ENCODE measurements at regions not wholly inside any gene's neighbourhood (a gene's known extent, or its start where the extent isn't known, plus 50 kb on each side); places are given as distances from the start of the nearest gene placed in this dataset.

DNA sequence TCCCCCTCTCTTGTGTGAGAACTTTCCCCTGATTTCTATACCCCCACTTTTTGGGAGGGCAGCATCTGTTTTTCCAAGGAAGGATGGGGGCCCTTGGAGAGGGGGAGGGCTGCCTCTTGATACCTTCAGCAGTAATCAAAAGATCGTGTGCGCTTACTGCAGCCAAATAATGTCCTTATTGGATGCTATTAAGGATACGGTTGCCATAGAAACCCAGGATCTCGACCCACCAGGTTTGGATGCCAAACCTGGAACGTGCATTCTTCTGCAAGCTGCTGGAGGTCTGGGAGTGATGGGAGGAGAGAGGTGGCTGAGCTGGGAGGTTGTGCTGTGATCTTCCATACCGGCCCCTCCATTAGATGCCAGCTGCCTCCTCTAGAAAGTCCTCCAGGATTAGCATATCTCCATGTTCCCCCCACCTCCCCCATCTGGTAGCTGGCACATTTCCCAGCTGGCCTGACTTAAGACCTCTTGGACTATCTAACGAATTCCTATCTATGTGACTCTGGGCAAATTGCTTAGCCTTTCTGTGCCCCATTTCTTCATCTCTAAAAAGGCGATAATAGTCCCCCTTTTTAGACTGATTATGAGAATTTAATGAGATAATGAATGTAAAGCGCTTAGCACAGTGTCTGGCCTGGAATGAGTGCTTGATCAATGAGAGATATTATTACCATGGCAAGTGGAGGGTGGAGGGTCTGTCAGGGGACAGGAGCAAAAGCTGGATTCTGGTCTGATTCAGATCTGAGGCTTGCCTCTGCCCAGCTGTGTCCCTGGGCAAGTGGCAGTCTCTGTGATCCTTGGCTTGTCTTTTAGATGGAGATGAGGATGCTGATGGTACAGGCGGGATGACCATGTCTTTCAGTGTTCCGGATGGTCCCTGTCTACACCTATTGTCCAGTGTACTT, 78.5 kb upstream of the PCBD1 start:
- DNase-seq (ENCODE audit: low read depth) = no peak

DNA sequence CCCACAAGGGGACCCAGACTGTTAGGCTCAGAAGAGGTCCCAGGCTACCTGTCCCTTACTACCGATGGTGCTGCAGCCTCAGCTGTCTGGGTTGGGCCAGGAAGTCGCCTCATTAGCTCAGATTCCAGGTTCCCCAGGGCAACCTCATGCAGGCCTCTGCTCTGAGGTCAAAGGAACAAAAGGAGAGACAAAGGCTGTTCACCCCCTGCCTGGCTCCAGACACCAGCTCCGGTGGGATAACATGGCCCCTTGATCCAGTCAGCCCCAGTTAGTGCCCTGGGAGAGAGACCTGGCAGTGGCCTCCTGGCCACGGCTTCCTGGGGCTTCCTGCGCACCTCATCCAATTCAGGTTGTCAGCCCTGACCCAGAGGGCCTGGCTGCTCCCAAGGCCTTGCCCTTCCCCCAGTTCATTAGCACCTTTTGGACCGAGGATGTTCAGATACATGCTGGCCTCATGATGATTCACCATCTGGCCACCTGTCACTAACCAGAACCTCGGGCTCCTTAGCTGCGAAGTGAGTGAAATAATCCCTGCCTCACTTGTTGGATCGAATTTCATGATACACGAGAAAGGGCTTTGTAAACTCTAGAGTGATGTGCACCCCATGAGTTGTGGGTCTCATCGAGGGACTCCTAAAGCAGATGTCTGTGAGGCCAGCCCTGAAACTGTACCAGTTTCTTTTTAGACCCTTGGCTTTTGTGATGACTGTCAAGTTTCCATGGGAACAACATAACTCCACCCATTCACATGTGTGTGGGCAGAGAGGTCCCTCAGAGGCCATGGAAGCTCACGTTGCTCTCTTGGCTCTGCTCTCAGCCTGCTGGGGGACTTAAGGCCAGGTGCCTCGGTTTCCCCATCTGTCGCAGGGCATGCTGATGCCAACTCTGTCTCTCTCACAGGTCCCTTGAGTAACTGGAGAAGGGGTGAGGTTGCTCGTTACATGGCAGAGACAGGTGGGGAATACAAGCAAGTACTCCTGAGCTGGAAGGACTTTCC, 79.5 kb upstream of the PCBD1 start:
- no peak for DNase-seq (ENCODE audit: low read depth)

GRCh38 chr10:70969188-70969587, 80.8 kb upstream of the PCBD1 start:
- DNase-seq (ENCODE audit: low read depth) = no peak

- DNase-seq (ENCODE audit: low read depth) = no peak
These were observed 82.5 kb upstream of the PCBD1 start for GRCh38 chr10:70970830-70971229.

DNA sequence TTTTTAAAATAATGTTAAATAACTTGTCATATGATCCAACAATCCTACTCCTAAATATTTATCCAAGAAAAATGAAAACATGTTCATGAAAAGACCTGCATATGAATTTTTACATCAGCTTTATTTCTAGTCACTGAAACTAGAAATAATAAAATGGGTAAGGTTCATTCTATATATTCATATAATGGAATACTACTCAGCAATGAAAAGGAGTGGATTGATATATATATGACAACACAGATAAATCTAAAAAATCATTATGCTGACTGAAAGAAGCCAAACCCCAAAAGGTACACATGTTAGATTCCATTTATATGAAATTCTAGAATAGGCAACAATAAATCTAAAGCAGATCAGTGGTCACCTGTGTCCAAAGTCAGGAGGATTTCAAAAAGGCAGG, 84.9 kb upstream of the PCBD1 start:
- no peak for DNase-seq (ENCODE audit: low read depth)

DNA sequence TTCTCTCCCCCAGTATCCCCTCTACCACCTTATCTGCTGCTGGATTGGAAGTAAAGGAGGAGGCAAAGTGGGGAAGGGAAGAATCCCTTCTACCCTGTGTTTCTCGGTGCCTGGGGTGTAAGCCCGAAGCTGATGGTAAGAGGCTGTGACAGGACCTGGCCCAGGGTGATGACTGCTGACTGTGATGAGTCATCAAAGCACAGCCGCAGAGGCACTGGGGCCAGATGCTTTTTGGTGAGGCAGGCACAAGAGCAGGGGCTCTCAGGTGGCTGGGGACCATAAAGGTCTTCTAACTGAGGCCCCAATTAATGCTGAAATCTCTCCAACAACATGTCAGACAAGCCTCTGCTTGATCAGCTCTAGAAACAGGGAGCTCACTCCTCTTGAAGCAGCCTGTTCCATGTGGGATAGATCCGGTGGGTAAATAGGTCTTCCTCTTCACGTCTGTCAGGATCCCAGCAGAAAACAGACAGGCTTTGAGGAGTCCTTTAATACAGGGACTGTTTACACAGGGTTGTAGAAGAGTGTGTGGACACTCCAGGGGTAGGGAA, 86.1 kb upstream of the PCBD1 start:
- no peak for DNase-seq (ENCODE audit: low read depth)

- no peak for DNase-seq (ENCODE audit: low read depth)
These were observed 86.6 kb upstream of the PCBD1 start for GRCh38 chr10:70974920-70975319.

GRCh38 chr10:70976063-70976695, 87.8 kb upstream of the PCBD1 start:
- DNase-seq (ENCODE audit: low read depth) = no peak

- DNase-seq (ENCODE audit: low read depth) = no peak
These were observed 89.3 kb upstream of the PCBD1 start for GRCh38 chr10:70977625-70978024.

GRCh38 chr10:70978181-70978580, 89.8 kb upstream of the PCBD1 start:
- DNase-seq (ENCODE audit: low read depth) = no peak

DNA sequence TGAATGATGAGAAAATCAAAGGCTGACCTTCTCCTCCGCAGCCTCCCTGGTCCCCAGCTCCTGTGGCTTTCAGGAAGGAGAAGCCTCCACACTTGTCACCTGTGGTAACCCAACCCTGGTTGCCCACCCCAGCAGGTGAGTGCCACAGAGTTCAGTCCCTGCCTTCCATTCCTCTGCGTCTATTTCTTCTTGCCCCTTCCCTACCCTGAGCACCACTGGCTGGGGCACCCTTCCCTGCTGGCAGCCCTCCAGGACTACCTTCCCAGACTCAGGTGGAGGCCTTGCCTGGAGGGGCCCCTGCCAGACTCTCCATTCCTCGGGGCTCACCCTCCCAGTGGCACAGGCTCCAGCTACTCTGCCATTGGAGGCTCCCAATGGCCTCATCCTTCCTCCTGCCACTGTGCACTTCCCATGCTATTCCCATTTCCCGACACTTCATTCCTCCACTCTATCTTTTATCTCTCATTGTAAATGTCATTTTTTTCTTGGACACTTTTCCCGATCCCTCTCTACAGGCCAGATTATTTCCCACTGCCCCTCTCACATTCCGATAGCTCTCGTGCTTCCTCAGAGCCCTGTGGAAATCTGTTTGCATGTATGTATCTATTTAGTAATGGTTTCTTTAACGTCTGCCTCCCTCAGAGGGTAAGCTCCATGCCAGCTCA, 90.6 kb upstream of the PCBD1 start:
- no peak for DNase-seq (ENCODE audit: low read depth)

DNA sequence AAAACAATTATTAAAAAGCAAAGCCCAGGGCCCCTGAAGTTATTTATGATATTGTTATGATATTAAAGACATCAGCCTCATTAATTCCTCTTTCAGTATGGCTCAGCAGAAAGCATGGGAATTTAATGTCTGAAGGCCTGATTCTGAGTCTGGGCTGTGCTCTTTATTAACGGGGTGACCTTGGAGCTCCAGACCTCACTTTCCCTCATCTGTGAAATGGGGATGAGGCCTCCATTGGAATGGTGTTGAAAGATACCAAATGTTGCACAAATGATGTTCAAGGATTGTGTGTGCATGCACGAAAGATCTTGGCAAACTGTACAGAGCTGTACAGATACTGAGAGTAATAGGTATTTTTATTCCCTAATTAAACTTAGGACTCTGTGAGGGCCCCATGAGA, 92.3 kb upstream of the PCBD1 start:
- no peak for DNase-seq (ENCODE audit: low read depth)

DNA sequence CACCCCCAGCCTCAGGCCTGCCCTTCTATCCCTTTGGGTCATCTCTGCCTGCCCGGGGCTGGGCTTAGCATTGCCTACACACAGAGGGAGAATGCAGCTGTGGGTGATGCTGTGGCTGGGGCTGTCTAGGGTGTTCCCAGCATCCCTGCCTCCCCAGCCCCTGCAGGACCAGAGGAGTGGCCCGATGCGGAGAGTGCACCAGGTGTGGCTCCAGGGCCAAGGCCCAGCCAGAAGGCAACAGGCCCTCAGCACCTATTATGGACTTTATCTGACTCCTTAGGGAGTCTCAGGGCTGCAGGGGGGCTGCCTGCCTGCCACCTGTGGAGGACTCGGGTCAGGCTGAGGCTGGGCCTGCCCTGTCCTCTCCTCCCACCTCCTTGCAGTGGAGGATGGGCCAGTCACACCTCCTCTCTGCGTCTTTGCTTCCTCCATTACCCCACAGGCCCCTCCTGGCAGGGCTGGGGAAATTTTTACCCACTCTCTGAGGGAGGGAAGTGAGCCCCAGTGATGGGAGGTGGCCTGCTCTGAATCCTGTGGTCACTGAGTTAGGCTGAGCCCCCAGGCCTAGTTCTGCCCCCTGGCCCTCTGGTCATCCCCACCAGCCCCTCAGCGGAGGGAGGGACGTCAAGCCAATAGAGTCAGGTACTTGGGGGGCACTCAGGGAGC, 92.9 kb upstream of the PCBD1 start:
- no peak for DNase-seq (ENCODE audit: low read depth)

GRCh38 chr10:70981936-70982335, 93.6 kb upstream of the PCBD1 start:
- DNase-seq (ENCODE audit: low read depth) = no peak

DNA sequence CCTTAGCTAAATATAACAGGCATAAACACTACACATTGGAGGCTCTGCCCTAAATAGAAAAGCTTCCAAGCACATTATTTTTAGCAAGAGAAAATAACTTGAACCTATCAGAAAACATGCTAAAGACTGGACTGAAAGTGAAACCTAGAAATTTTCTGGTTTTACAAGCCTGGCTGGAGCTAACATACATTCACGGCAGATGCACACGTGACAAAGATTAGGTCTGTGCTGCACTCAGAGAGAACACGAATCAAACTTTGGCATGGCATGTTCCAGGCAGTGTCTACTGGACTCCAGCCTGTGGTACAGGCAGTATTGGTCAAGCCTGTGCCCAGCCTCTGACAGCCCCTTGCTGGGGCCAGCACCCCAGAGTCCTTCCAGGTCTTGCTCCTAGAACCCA, 94.1 kb upstream of the PCBD1 start:
- no peak for DNase-seq (ENCODE audit: low read depth)

- DNase-seq (ENCODE audit: low read depth) = no peak
These were observed 96.8 kb upstream of the PCBD1 start for GRCh38 chr10:70984986-70985722.

DNA sequence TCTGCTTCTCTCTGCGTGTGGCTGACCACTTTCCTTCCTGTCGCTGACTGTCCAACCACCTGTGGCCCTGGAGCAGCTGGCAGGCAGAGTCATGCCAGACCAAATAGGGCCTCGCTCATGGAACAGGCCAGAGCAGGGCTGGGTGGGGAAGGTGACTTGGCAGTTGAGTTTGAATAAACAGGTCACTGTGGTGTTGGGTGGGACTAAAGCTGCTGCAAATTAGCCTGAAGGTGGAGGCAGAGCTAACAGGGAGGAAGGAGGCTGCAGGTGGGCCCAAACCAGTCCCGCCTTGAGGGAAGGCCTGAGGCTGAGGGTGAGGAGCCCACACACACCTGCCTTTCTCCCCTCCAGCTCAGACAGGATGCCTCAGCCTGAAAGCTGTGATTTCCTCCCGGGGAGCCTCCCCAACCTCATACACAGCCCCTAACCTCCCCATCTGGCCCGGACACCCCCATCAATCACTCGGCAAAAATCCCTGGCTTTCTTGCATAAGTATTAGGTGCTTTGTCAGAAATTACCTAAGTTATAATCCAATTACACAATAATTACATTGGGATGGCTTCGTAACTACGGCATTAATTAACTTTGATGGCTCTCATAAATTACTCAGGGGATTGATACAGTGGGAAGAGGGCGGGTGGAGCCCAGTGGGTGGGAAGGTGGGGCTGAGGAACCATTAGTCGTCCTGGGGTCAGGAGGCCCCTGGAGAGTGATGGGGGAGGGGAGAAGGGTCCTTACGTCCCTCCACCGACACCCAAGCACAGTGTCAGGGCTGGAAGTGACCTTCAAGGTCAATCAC, 97.7 kb upstream of the PCBD1 start:
- DNase-seq (ENCODE audit: low read depth) = no peak

DNA sequence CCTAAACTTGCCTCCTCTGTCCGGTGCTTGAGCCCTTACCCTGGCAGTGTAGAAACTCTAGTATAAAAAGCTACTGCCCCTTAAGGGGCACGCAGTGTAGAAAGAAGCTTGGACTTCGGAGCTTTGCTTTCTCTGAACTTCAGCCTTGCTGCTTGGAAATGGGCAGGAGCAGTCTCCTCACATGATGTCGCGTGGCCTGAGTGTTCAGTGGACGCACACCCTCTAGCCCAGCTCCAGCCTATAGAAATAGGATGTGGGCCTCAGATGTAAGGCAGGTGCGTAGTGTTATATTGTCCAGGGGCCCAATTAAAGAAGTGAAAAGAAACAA, 98.2 kb upstream of the PCBD1 start:
- DNase-seq (ENCODE audit: low read depth) = no peak

DNA sequence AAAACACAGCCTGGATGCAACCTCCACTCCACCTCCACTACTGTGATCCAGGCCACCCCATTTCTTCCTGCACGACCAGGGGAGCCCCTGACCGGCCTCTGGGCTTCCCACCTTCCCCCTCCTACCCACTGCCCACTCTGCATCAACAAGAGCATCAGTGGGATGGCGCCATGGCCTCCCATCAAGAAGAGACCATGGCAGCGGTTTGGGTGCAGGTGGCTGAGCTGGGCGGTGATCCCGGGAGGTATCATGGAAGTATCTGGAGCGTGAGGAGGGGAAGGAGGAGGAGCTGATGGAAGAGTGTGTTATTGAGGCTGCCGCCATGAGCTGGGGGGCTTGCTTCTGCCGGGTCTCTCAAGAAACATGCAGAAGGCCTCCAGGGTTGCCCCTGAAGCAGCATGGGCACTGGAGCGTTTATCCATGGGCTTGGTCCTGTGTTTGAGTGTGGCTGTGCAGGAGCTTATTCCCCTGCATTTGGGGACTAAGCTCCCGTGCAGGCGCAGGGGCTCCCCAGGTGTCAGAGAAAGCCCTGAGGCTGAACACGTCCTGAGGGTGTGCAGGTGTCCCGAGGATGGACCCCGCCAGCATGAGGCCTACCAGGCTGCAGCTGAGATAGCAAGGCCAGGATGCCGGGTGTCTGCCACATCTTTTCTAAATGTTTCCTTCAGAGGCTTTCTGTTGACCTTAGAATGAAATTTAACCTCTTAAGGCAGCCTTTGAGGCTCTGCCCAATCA, 99.2 kb upstream of the PCBD1 start:
- no peak for DNase-seq (ENCODE audit: low read depth)

Data from fibroblast of the conjunctiva (primary cell).